CD1c-positive myeloid dendritic cell (primary cell): ENCODE measurements at regions not wholly inside any gene's neighbourhood (a gene's known extent, or its start where the extent isn't known, plus 50 kb on each side); places are given as distances from the start of the nearest gene placed in this dataset.

Source experiments
- DNase-seq: peaks from one replicate; pipeline ENCODE4 v3.0.0-alpha.2; 2016; ENCODE audit errors: extremely low spot score

- DNase-seq, result no peak
Measured at GRCh38 chr17:74080656-74081582, 122.6 kb upstream of the RPL38 start.

- no peak for DNase-seq
Measured at GRCh38 chr17:74082886-74083285, 120.6 kb upstream of the RPL38 start.

GRCh38 chr17:74083321-74083720 is 120.2 kb upstream of the RPL38 start:
- DNase-seq, result no peak

- peak; percentile 6 for DNase-seq
Measured at GRCh38 chr17:74085434-74085833, 118.0 kb upstream of the RPL38 start.

GRCh38 chr17:74087002-74087585 is 116.4 kb upstream of the RPL38 start:
- no peak for DNase-seq

GRCh38 chr17:74088285-74088933 is 115.1 kb upstream of the RPL38 start:
- DNase-seq, result no peak

- DNase-seq, result no peak
Measured at GRCh38 chr17:74088934-74089329, 114.5 kb upstream of the RPL38 start.

GRCh38 chr17:74089380-74089779 is 114.1 kb upstream of the RPL38 start:
- DNase-seq, result no peak

- DNase-seq, result peak; percentile 77
Measured at GRCh38 chr17:74089869-74090464, 113.5 kb upstream of the RPL38 start.

GRCh38 chr17:74094651-74095050 is 108.8 kb upstream of the RPL38 start:
- DNase-seq, result no peak

GRCh38 chr17:74096456-74096855 is 107.0 kb upstream of the RPL38 start:
- no peak for DNase-seq

GRCh38 chr17:74097450-74098135 is 105.9 kb upstream of the RPL38 start:
- DNase-seq, result no peak

- DNase-seq, result no peak
Measured at GRCh38 chr17:74098136-74099024, 105.1 kb upstream of the RPL38 start.

GRCh38 chr17:74099442-74100340 is 103.8 kb upstream of the RPL38 start:
- no peak for DNase-seq

- DNase-seq, result no peak
Measured at GRCh38 chr17:74104921-74105320, 98.6 kb upstream of the RPL38 start.

GRCh38 chr17:74107107-74107506 is 96.4 kb upstream of the RPL38 start:
- no peak for DNase-seq

- DNase-seq, result no peak
Measured at GRCh38 chr17:74108126-74108705, 95.3 kb upstream of the RPL38 start.

- no peak for DNase-seq
Measured at GRCh38 chr17:74110467-74110866, 93.0 kb upstream of the RPL38 start.

GRCh38 chr17:74113326-74113725 is 90.2 kb upstream of the RPL38 start:
- no peak for DNase-seq
